Neural progenitor cell (in vitro differentiated cells): ENCODE measurements at regions not wholly inside any gene's neighbourhood (a gene's known extent, or its start where the extent isn't known, plus 50 kb on each side); places are given as distances from the start of the nearest gene placed in this dataset. TPM values are rescaled to one million over a fixed set of nuclear protein-coding genes. Genes with fewer than 3 reads are reported as not detected.

Experiments
- DNase-seq: peaks from one replicate; pipeline ENCODE4 v3.0.0-alpha.2; 2016; ENCODE audit warnings: low spot score
- H2AFZ ChIP-seq: fragments of 200-600 bp; sonication (generic); replicated peaks from 2 replicates; pipeline ENCODE4 v1.6.1; 2016; ENCODE audit warnings: antibody characterized with exemption
- H3F3A ChIP-seq: fragments of 200-600 bp; sonication (generic); 2 replicates; pipeline ENCODE4 v1.6.1; 2016; ENCODE audit warnings: antibody characterized with exemption, low read depth
- H3K27ac ChIP-seq: fragments of 200-600 bp; sonication (generic); 2 replicates; pipeline ENCODE4 v1.5.1; 2016; ENCODE audit warnings: mild to moderate bottlenecking
- H3K27me3 ChIP-seq: fragments of 200-600 bp; sonication (generic); 2 replicates; pipeline ENCODE4 v1.6.1; 2016; ENCODE audit warnings: mild to moderate bottlenecking, moderate library complexity
- H3K36me3 ChIP-seq: fragments of 200-600 bp; sonication (generic); 2 replicates; pipeline ENCODE4 v1.5.1; 2016
- H3K4me1 ChIP-seq: fragments of 200-600 bp; sonication (generic); 2 replicates; pipeline ENCODE4 v1.6.1; 2016; ENCODE audit warnings: mixed run types
- H3K4me2 ChIP-seq: fragments of 200-600 bp; sonication (generic); 2 replicates; pipeline ENCODE4 v1.6.1; 2016
- H3K4me3 ChIP-seq: fragments of 200-600 bp; sonication (generic); 2 replicates; pipeline ENCODE4 v1.5.1; 2016
- H3K79me2 ChIP-seq: fragments of 200-600 bp; sonication (generic); 2 replicates; pipeline ENCODE4 v1.6.1; 2016; ENCODE audit warnings: low read depth
- H3K9ac ChIP-seq: fragments of 200-600 bp; sonication (generic); 2 replicates; pipeline ENCODE4 v1.6.1; 2016
- H3K9me3 ChIP-seq: fragments of 200-600 bp; sonication (generic); 2 replicates; pipeline ENCODE4 v1.5.1; 2016; ENCODE audit warnings: low read depth
- H4K20me1 ChIP-seq: fragments of 200-600 bp; sonication (generic); 2 replicates; pipeline ENCODE4 v1.6.1; 2016; ENCODE audit warnings: low read depth
- H3K27ac Mint-ChIP-seq: 3 replicates; pipeline ENCODE4 v1.8.0; 2021; ENCODE audit warnings: mixed read lengths
- H3K27me3 Mint-ChIP-seq: 2 replicates; pipeline ENCODE4 v1.8.0; 2022; ENCODE audit warnings: low read depth, mild to moderate bottlenecking, inconsistent platforms, moderate library complexity, mixed read lengths; ENCODE audit not compliant: insufficient read depth
- H3K36me3 Mint-ChIP-seq: 3 replicates; pipeline ENCODE4 v1.8.0; 2021; ENCODE audit warnings: mixed read lengths
- H3K4me1 Mint-ChIP-seq: 3 replicates; pipeline ENCODE4 v1.8.0; 2021; ENCODE audit warnings: mixed read lengths
- H3K4me3 Mint-ChIP-seq: 3 replicates; pipeline ENCODE4 v1.8.0; 2021; ENCODE audit warnings: mild to moderate bottlenecking, moderate library complexity, mixed read lengths
- H3K9me3 Mint-ChIP-seq: 3 replicates; pipeline ENCODE4 v1.8.0; 2020; ENCODE audit warnings: mixed read lengths
- EZH2 ChIP-seq: fragments of 200-600 bp; sonication (generic); IDR thresholded peaks from 2 replicates; pipeline ENCODE4 v1.6.1; 2017; ENCODE audit warnings: antibody characterized with exemption, mild to moderate bottlenecking, moderate library complexity
- EZH2phosphoT487 ChIP-seq: fragments of 200-600 bp; sonication (generic); IDR thresholded peaks from 2 replicates; pipeline ENCODE4 v1.6.1; 2017; ENCODE audit warnings: antibody characterized with exemption
- small RNA-seq: library from RNA; depleted of rRNA; stranded (forward); fragments of <200 nt; gene quantifications from one replicate; pipeline ENCODE3, GENCODE V24; 2015
- TF ChIP-seq, protein P1 (sequence below): fragments of 200-600 bp; sonication (generic); IDR thresholded peaks from 2 replicates; pipeline ENCODE4 v1.5.1; 2017; ENCODE audit warnings: antibody characterized with exemption, mild to moderate bottlenecking

- Mint-ChIP-seq H3K36me3 (no peaks in the 10 kb centered on the region), H3K9me3 (no peaks in the 10 kb centered on the region), H3K27ac (no peak overlapping the region), H3K4me1 (peaks cover 24% of the 10 kb centered on the region), H3K4me3 (no peak overlapping the region), H3K27me3 (peaks cover 3% of the 10 kb centered on the region)
- TF ChIP-seq, protein P1, sequence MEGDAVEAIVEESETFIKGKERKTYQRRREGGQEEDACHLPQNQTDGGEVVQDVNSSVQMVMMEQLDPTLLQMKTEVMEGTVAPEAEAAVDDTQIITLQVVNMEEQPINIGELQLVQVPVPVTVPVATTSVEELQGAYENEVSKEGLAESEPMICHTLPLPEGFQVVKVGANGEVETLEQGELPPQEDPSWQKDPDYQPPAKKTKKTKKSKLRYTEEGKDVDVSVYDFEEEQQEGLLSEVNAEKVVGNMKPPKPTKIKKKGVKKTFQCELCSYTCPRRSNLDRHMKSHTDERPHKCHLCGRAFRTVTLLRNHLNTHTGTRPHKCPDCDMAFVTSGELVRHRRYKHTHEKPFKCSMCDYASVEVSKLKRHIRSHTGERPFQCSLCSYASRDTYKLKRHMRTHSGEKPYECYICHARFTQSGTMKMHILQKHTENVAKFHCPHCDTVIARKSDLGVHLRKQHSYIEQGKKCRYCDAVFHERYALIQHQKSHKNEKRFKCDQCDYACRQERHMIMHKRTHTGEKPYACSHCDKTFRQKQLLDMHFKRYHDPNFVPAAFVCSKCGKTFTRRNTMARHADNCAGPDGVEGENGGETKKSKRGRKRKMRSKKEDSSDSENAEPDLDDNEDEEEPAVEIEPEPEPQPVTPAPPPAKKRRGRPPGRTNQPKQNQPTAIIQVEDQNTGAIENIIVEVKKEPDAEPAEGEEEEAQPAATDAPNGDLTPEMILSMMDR = no peak
- TF ChIP-seq EZH2phosphoT487 (no peak), EZH2 (no peak)
- Histone ChIP-seq H3F3A (peaks cover 10% of the 10 kb centered on the region), H3K4me3 (no peak overlapping the region), H2AFZ (no peak overlapping the region), H3K79me2 (no peaks in the 10 kb centered on the region), H3K4me2 (no peak overlapping the region), H3K9me3 (no peaks in the 10 kb centered on the region), H3K9ac (no peak overlapping the region), H3K36me3 (no peaks in the 10 kb centered on the region), H3K27me3 (no peaks in the 10 kb centered on the region), H3K4me1 (peaks cover 22% of the 10 kb centered on the region), H3K27ac (no peak overlapping the region), H4K20me1 (no peaks in the 10 kb centered on the region)
- DNase-seq = no peak
Observed at GRCh38 chr2:144572977-144573376, 53.1 kb upstream of the ZEB2 start.

GRCh38 chr2:144571770-144572169, 51.9 kb upstream of the ZEB2 start:
- H3F3A ChIP-seq = peaks cover 22% of the 10 kb centered on the region
- H3K9me3 ChIP-seq = no peaks in the 10 kb centered on the region
- no peaks in the 10 kb centered on the region for H4K20me1 ChIP-seq
- no peaks in the 10 kb centered on the region for H3K27me3 ChIP-seq
- H3K36me3 ChIP-seq = no peaks in the 10 kb centered on the region
- H3K79me2 ChIP-seq = no peaks in the 10 kb centered on the region
- no peak overlapping the region for H3K4me2 ChIP-seq
- H3K27ac ChIP-seq = no peak overlapping the region
- no peak for TF ChIP-seq EZH2
- TF ChIP-seq, protein P1 = no peak
- TF ChIP-seq EZH2phosphoT487 = no peak
- peaks cover 3% of the 10 kb centered on the region for H3K27me3 Mint-ChIP-seq
- no peak overlapping the region for H3K4me3 ChIP-seq
- DNase-seq = no peak
- H2AFZ ChIP-seq = no peak overlapping the region
- H3K4me1 Mint-ChIP-seq = peaks cover 35% of the 10 kb centered on the region
- no peaks in the 10 kb centered on the region for H3K36me3 Mint-ChIP-seq
- no peak overlapping the region for H3K27ac Mint-ChIP-seq
- no peak overlapping the region for H3K4me3 Mint-ChIP-seq
- no peaks in the 10 kb centered on the region for H3K9me3 Mint-ChIP-seq
- H3K4me1 ChIP-seq = peaks cover 34% of the 10 kb centered on the region
- H3K9ac ChIP-seq = no peak overlapping the region

GRCh38 chr2:144570566-144570965, 50.6 kb upstream of the ZEB2 start:
- DNase-seq = no peak
- no peaks in the 10 kb centered on the region for H3K9me3 Mint-ChIP-seq
- H3K36me3 Mint-ChIP-seq = no peaks in the 10 kb centered on the region
- no peak overlapping the region for H3K4me3 ChIP-seq
- H2AFZ ChIP-seq = no peak overlapping the region
- no peak overlapping the region for H3K4me3 Mint-ChIP-seq
- no peak overlapping the region for H3K9ac ChIP-seq
- TF ChIP-seq, protein P1 = no peak
- TF ChIP-seq EZH2 (no peak), EZH2phosphoT487 (no peak)
- no peak overlapping the region for H3K4me2 ChIP-seq
- H3K4me1 Mint-ChIP-seq = peaks cover 41% of the 10 kb centered on the region
- no peak overlapping the region for H3K27ac ChIP-seq
- H3K79me2 ChIP-seq = no peaks in the 10 kb centered on the region
- H3K27me3 Mint-ChIP-seq = peaks cover 3% of the 10 kb centered on the region
- H3K4me1 ChIP-seq = peaks cover 43% of the 10 kb centered on the region
- no peak overlapping the region for H3K27ac Mint-ChIP-seq
- no peaks in the 10 kb centered on the region for H3K27me3 ChIP-seq
- H3K36me3 ChIP-seq = no peaks in the 10 kb centered on the region
- no peaks in the 10 kb centered on the region for H4K20me1 ChIP-seq
- H3K9me3 ChIP-seq = no peaks in the 10 kb centered on the region
- peaks cover 22% of the 10 kb centered on the region for H3F3A ChIP-seq

Small RNAs in the stretch of these regions (small RNA-seq; reads per million reads assigned to genes)
- gene RF00019 (not detected), gene RF01992 (not detected), gene RNA5SP106 (not detected), gene RNU6-692P (not detected), gene RNU6-715P (not detected), gene RNU7-2P (not detected)
